ENCODE measurements at regions not wholly inside any gene's neighbourhood (a gene's known extent, or its start where the extent isn't known, plus 50 kb on each side); places are given as distances from the start of the nearest gene placed in this dataset.

DNA sequence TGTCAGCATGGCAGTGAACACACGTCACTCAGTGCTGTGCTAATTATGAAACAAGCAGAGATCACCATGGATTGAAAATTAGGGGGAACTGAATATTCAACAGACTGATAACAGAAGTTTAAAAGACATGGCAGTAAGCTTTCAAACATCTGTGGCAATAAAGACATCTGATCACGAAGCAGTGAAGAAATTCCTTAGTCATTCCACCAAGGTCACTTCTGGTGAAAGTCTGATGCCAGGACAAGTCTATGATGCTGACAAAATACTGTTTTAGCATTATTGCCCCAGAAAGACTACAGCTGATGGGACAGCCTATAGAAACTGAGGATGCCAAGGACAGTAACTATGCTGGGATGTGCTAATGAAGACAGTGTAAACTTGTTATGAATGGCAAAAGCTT lies 126.9 kb upstream of the RBM19 start:
- TF ChIP-seq, protein P1, sequence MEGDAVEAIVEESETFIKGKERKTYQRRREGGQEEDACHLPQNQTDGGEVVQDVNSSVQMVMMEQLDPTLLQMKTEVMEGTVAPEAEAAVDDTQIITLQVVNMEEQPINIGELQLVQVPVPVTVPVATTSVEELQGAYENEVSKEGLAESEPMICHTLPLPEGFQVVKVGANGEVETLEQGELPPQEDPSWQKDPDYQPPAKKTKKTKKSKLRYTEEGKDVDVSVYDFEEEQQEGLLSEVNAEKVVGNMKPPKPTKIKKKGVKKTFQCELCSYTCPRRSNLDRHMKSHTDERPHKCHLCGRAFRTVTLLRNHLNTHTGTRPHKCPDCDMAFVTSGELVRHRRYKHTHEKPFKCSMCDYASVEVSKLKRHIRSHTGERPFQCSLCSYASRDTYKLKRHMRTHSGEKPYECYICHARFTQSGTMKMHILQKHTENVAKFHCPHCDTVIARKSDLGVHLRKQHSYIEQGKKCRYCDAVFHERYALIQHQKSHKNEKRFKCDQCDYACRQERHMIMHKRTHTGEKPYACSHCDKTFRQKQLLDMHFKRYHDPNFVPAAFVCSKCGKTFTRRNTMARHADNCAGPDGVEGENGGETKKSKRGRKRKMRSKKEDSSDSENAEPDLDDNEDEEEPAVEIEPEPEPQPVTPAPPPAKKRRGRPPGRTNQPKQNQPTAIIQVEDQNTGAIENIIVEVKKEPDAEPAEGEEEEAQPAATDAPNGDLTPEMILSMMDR (IDR thresholded peaks at IDR 0.05; ENCODE audit: low read depth, low read length): no peak
- TF ChIP-seq EZH2phosphoT487 (IDR thresholded peaks at IDR 0.05; ENCODE audit: low read depth): no peak

Data from OCI-LY3 (cell line).